ENCODE measurements at regions not wholly inside any gene's neighbourhood (a gene's known extent, or its start where the extent isn't known, plus 50 kb on each side); places are given as distances from the start of the nearest gene placed in this dataset.

- Histone ChIP-seq H3K27me3 (ENCODE audit: control insufficient read depth in 3 of 3, insufficient read depth in 3 of 3, low read length in 3 of 3) (no peaks in the 10 kb centered on the region), H3K9ac (ENCODE audit: low read depth in 1 of 3, low read length in 3 of 3) (no peak overlapping the region), H3K27ac (ENCODE audit: low read depth, low read length) (no peak overlapping the region), H3K4me3 (ENCODE audit: low read length in 3 of 3) (no peak overlapping the region), H3K9me3 (ENCODE audit: control insufficient read depth in 3 of 3, low read length in 3 of 3) (peaks cover 0 to 4% (median 0%) of the 10 kb centered on the region in 3 donors), H3K36me3 (ENCODE audit: control insufficient read depth in 3 of 3, insufficient read depth in 3 of 3, low read length in 3 of 3) (no peaks in the 10 kb centered on the region), H3K4me1 (ENCODE audit: control insufficient read depth in 3 of 3, insufficient read depth in 3 of 3, low read length in 3 of 3) (no peaks in the 10 kb centered on the region)
Measured at GRCh38 chr12:73274976-73275375, 1002.8 kb downstream of the TRHDE start.

- Histone ChIP-seq H3K4me3 (ENCODE audit: low read length in 3 of 3) (no peak overlapping the region), H3K4me1 (ENCODE audit: control insufficient read depth in 3 of 3, insufficient read depth in 3 of 3, low read length in 3 of 3) (no peaks in the 10 kb centered on the region), H3K27ac (ENCODE audit: low read depth, low read length) (no peak overlapping the region), H3K27me3 (ENCODE audit: control insufficient read depth in 3 of 3, insufficient read depth in 3 of 3, low read length in 3 of 3) (no peaks in the 10 kb centered on the region), H3K9me3 (ENCODE audit: control insufficient read depth in 3 of 3, low read length in 3 of 3) (no peaks in the 10 kb centered on the region), H3K9ac (ENCODE audit: low read depth in 1 of 3, low read length in 3 of 3) (no peak overlapping the region), H3K36me3 (ENCODE audit: control insufficient read depth in 3 of 3, insufficient read depth in 3 of 3, low read length in 3 of 3) (no peaks in the 10 kb centered on the region)
Measured at GRCh38 chr12:73277971-73278370, 1005.8 kb downstream of the TRHDE start.

GRCh38 chr12:73301530-73301929 is 1029.4 kb downstream of the TRHDE start:
- Histone ChIP-seq H3K4me3 (ENCODE audit: low read length in 3 of 3) (no peak overlapping the region), H3K27ac (ENCODE audit: low read depth, low read length) (no peak overlapping the region), H3K9me3 (ENCODE audit: control insufficient read depth in 3 of 3, low read length in 3 of 3) (no peaks in the 10 kb centered on the region), H3K9ac (ENCODE audit: low read depth in 1 of 3, low read length in 3 of 3) (no peak overlapping the region), H3K4me1 (ENCODE audit: control insufficient read depth in 3 of 3, insufficient read depth in 3 of 3, low read length in 3 of 3) (no peaks in the 10 kb centered on the region), H3K27me3 (ENCODE audit: control insufficient read depth in 3 of 3, insufficient read depth in 3 of 3, low read length in 3 of 3) (no peaks in the 10 kb centered on the region), H3K36me3 (ENCODE audit: control insufficient read depth in 3 of 3, insufficient read depth in 3 of 3, low read length in 3 of 3) (no peaks in the 10 kb centered on the region)

DNA sequence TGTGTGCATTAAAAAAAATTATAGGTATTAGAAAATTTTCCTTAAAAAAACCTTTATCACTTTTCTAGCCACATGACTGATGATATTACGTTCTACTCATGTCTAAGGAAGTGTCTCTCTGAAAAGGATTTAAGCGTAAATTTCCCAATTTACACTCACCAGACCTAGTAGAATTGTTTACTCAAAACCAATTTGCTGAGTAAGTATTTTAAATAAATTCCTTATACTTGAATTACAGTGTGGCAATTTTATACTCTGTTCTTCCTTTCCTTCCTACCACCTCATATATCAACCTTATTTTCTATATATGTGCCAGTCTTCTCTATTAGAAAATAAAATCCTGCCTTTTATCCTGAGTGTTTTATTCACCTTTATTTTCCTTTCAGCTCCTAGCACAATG is 1035.1 kb downstream of the TRHDE start:
- Histone ChIP-seq H3K9me3 (ENCODE audit: control insufficient read depth in 3 of 3, low read length in 3 of 3) (no peaks in the 10 kb centered on the region), H3K4me1 (ENCODE audit: control insufficient read depth in 3 of 3, insufficient read depth in 3 of 3, low read length in 3 of 3) (no peaks in the 10 kb centered on the region), H3K4me3 (ENCODE audit: low read length in 3 of 3) (no peak overlapping the region), H3K9ac (ENCODE audit: low read depth in 1 of 3, low read length in 3 of 3) (no peak overlapping the region), H3K27me3 (ENCODE audit: control insufficient read depth in 3 of 3, insufficient read depth in 3 of 3, low read length in 3 of 3) (no peaks in the 10 kb centered on the region), H3K36me3 (ENCODE audit: control insufficient read depth in 3 of 3, insufficient read depth in 3 of 3, low read length in 3 of 3) (no peaks in the 10 kb centered on the region), H3K27ac (ENCODE audit: low read depth, low read length) (no peak overlapping the region)

GRCh38 chr12:73308079-73308478 is 1035.9 kb downstream of the TRHDE start:
- Histone ChIP-seq H3K36me3 (ENCODE audit: control insufficient read depth in 3 of 3, insufficient read depth in 3 of 3, low read length in 3 of 3) (no peaks in the 10 kb centered on the region), H3K9ac (ENCODE audit: low read depth in 1 of 3, low read length in 3 of 3) (no peak overlapping the region), H3K4me1 (ENCODE audit: control insufficient read depth in 3 of 3, insufficient read depth in 3 of 3, low read length in 3 of 3) (no peaks in the 10 kb centered on the region), H3K27ac (ENCODE audit: low read depth, low read length) (no peak overlapping the region), H3K27me3 (ENCODE audit: control insufficient read depth in 3 of 3, insufficient read depth in 3 of 3, low read length in 3 of 3) (no peaks in the 10 kb centered on the region), H3K4me3 (ENCODE audit: low read length in 3 of 3) (no peak overlapping the region), H3K9me3 (ENCODE audit: control insufficient read depth in 3 of 3, low read length in 3 of 3) (no peaks in the 10 kb centered on the region)

DNA sequence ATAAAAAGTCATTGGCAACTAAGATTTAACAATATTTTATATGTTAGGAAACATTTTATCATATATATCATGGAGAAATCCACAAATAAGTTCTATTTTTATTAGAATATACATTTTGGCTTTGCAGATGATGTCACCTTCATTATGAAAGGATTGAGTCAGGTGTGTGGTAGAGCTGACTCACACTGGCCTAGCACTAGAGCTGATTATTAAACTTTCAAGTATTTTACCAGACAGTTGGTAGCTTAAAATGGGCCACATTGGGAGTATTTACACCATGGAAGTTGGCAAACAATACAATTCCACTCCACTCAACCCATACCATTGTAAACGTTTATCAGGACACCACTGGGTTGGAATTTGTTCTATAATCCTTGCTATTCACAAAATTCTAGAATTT is 1036.6 kb downstream of the TRHDE start:
- Histone ChIP-seq H3K36me3 (ENCODE audit: control insufficient read depth in 3 of 3, insufficient read depth in 3 of 3, low read length in 3 of 3) (no peaks in the 10 kb centered on the region), H3K9me3 (ENCODE audit: control insufficient read depth in 3 of 3, low read length in 3 of 3) (no peaks in the 10 kb centered on the region), H3K27me3 (ENCODE audit: control insufficient read depth in 3 of 3, insufficient read depth in 3 of 3, low read length in 3 of 3) (no peaks in the 10 kb centered on the region), H3K27ac (ENCODE audit: low read depth, low read length) (no peak overlapping the region), H3K9ac (ENCODE audit: low read depth in 1 of 3, low read length in 3 of 3) (no peak overlapping the region), H3K4me3 (ENCODE audit: low read length in 3 of 3) (no peak overlapping the region), H3K4me1 (ENCODE audit: control insufficient read depth in 3 of 3, insufficient read depth in 3 of 3, low read length in 3 of 3) (no peaks in the 10 kb centered on the region)

DNA sequence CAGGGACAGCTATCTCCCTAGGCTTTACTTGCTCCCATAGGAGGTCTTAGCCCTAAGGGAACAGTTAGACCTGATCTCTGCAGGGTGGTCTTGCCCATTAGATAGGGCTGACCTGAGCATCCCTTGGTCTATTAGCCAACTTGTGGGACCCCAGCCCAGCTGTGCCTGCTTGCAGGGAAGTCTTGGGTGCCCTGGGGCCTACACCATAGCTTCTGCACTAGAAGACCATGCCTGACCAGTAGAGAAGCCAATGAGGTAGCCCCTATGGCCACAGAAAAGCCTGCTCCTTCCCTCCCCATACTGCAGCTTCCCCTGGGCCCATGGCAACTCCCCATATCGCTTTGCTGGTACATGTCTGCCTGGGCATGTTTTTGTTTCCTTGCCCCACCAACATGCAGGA is 1049.1 kb downstream of the TRHDE start:
- Histone ChIP-seq H3K27me3 (ENCODE audit: control insufficient read depth in 3 of 3, insufficient read depth in 3 of 3, low read length in 3 of 3) (no peaks in the 10 kb centered on the region), H3K27ac (ENCODE audit: low read depth, low read length) (no peak overlapping the region), H3K9ac (ENCODE audit: low read depth in 1 of 3, low read length in 3 of 3) (no peak overlapping the region), H3K4me3 (ENCODE audit: low read length in 3 of 3) (no peak overlapping the region), H3K9me3 (ENCODE audit: control insufficient read depth in 3 of 3, low read length in 3 of 3) (no peaks in the 10 kb centered on the region), H3K4me1 (ENCODE audit: control insufficient read depth in 3 of 3, insufficient read depth in 3 of 3, low read length in 3 of 3) (no peaks in the 10 kb centered on the region), H3K36me3 (ENCODE audit: control insufficient read depth in 3 of 3, insufficient read depth in 3 of 3, low read length in 3 of 3) (no peaks in the 10 kb centered on the region)

DNA sequence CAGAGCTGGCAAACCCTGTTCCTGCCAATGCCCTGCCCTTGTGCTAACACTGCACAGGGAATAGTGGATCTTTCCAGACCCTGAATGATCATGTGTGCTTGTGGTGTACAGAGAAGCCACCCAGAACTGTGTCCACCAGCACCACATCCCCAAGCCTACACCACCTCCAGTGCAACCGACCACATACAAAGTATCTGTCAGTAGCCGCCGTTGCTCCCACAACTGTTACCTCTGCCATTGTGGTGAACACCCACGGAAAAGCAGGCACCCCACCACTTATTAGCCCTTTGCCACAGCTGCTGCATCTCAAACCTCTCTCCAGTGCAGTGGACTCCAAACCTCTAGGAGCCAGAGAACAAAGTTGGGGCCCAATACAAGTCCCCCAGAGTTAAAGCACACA is 1049.6 kb downstream of the TRHDE start:
- H3K27me3 ChIP-seq (ENCODE audit: control insufficient read depth in 3 of 3, insufficient read depth in 3 of 3, low read length in 3 of 3) = no peaks in the 10 kb centered on the region
- no peak overlapping the region for H3K27ac ChIP-seq (ENCODE audit: low read depth, low read length)
- H3K36me3 ChIP-seq (ENCODE audit: control insufficient read depth in 3 of 3, insufficient read depth in 3 of 3, low read length in 3 of 3) = no peaks in the 10 kb centered on the region
- no peak overlapping the region for H3K9ac ChIP-seq (ENCODE audit: low read depth in 1 of 3, low read length in 3 of 3)
- H3K4me1 ChIP-seq (ENCODE audit: control insufficient read depth in 3 of 3, insufficient read depth in 3 of 3, low read length in 3 of 3) = no peaks in the 10 kb centered on the region
- no peaks in the 10 kb centered on the region for H3K9me3 ChIP-seq (ENCODE audit: control insufficient read depth in 3 of 3, low read length in 3 of 3)
- H3K4me3 ChIP-seq (ENCODE audit: low read length in 3 of 3) = no peak overlapping the region

DNA sequence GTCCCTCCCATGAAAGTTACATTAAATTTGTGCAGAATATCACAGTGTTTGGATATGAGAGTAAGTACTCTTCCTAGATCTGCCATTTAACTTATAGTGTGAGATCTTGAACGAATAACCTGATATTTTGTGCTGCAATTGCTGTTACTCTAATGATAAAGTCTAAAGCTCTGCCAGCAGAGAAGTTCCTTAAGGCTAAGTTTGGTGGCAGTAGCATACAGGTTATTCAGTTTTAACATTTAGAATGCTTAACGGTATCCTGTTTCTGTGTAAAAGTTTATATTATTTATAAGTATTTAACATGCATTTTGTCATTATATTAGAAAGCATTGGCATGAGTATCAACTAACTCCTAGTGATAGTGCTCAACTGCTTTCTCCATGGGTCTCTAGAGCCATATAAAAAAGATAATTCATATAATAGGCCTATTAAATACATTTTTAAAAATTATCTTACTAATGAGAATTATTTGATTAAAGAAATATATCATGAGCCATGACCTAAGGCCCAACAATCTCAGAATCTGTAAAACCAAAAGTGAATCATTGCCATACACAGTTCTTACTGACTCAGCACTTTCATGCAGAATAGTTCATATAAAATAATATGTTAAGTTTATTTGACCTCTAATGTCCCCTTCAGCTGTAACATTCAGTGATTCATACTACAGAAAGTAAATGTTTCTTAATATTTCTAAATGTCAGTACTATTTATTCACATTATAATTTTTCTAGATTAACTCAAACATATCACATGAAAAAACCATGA is 1058.6 kb downstream of the TRHDE start:
- H3K9me3 ChIP-seq (ENCODE audit: control insufficient read depth in 3 of 3, low read length in 3 of 3) = no peaks in the 10 kb centered on the region
- H3K27me3 ChIP-seq (ENCODE audit: control insufficient read depth in 3 of 3, insufficient read depth in 3 of 3, low read length in 3 of 3) = no peaks in the 10 kb centered on the region
- no peaks in the 10 kb centered on the region for H3K4me1 ChIP-seq (ENCODE audit: control insufficient read depth in 3 of 3, insufficient read depth in 3 of 3, low read length in 3 of 3)
- H3K9ac ChIP-seq (ENCODE audit: low read depth in 1 of 3, low read length in 3 of 3) = no peak overlapping the region
- H3K36me3 ChIP-seq (ENCODE audit: control insufficient read depth in 3 of 3, insufficient read depth in 3 of 3, low read length in 3 of 3) = no peaks in the 10 kb centered on the region
- no peak overlapping the region for H3K4me3 ChIP-seq (ENCODE audit: low read length in 3 of 3)
- no peak overlapping the region for H3K27ac ChIP-seq (ENCODE audit: low read depth, low read length)

GRCh38 chr12:73341559-73342247 is 1069.5 kb downstream of the TRHDE start:
- no peak overlapping the region for H3K9ac ChIP-seq (ENCODE audit: low read depth in 1 of 3, low read length in 3 of 3)
- H3K4me1 ChIP-seq (ENCODE audit: control insufficient read depth in 3 of 3, insufficient read depth in 3 of 3, low read length in 3 of 3) = no peaks in the 10 kb centered on the region
- no peaks in the 10 kb centered on the region for H3K36me3 ChIP-seq (ENCODE audit: control insufficient read depth in 3 of 3, insufficient read depth in 3 of 3, low read length in 3 of 3)

More at GRCh38 chr12:73341559-73342247, 1069.5 kb downstream of the TRHDE start:
- no peaks in the 10 kb centered on the region for H3K9me3 ChIP-seq (ENCODE audit: control insufficient read depth in 3 of 3, low read length in 3 of 3)
- no peak overlapping the region for H3K27ac ChIP-seq (ENCODE audit: low read depth, low read length)
- H3K4me3 ChIP-seq (ENCODE audit: low read length in 3 of 3) = no peak overlapping the region
- H3K27me3 ChIP-seq (ENCODE audit: control insufficient read depth in 3 of 3, insufficient read depth in 3 of 3, low read length in 3 of 3) = no peaks in the 10 kb centered on the region

Measured in skeletal muscle tissue (tissue), 3 donors.